H9 (cell line): ENCODE measurements at regions not wholly inside any gene's neighbourhood (a gene's known extent, or its start where the extent isn't known, plus 50 kb on each side); places are given as distances from the start of the nearest gene placed in this dataset.

Experiments
- DNase-seq: peaks from one replicate; pipeline ENCODE4 v3.0.0-alpha.2; 2017
- H2AFZ ChIP-seq: one replicate; pipeline ENCODE4 v1.6.1; 2013; ENCODE audit warnings: mild to moderate bottlenecking, low read length, control low read depth, moderate library complexity
- H2AK5ac ChIP-seq: 2 replicates; pipeline ENCODE4 v1.6.1; 2013; ENCODE audit warnings: low read length, control low read depth, mixed read lengths; ENCODE audit not compliant: insufficient read length
- H2BK120ac ChIP-seq: one replicate; pipeline ENCODE4 v1.6.1; 2013; ENCODE audit warnings: low read depth, mild to moderate bottlenecking, low read length, control low read depth, inconsistent platforms; ENCODE audit not compliant: poor library complexity, severe bottlenecking
- H2BK12ac ChIP-seq: 2 replicates; pipeline ENCODE4 v1.6.1; 2013; ENCODE audit warnings: low read length, control low read depth, mixed read lengths, low read depth; ENCODE audit not compliant: insufficient read length
- H2BK15ac ChIP-seq: 2 replicates; pipeline ENCODE4 v1.6.1; 2013; ENCODE audit warnings: low read depth, low read length, control low read depth
- H2BK20ac ChIP-seq: one replicate; pipeline ENCODE4 v1.6.1; 2013; ENCODE audit warnings: low read depth, mild to moderate bottlenecking, low read length, control low read depth, inconsistent platforms; ENCODE audit not compliant: poor library complexity, severe bottlenecking
- H2BK5ac ChIP-seq: 2 replicates; pipeline ENCODE4 v1.6.1; 2013; ENCODE audit warnings: low read length, control low read depth, mixed read lengths; ENCODE audit not compliant: insufficient read length
- H3K14ac ChIP-seq: 2 replicates; pipeline ENCODE4 v1.6.1; 2013; ENCODE audit warnings: low read length, control low read depth; ENCODE audit not compliant: insufficient read depth
- H3K18ac ChIP-seq: 2 replicates; pipeline ENCODE4 v1.6.1; 2013; ENCODE audit warnings: low read depth, mild to moderate bottlenecking, mixed read lengths, low read length, control low read depth; ENCODE audit not compliant: insufficient read length
- H3K23ac ChIP-seq: 2 replicates; pipeline ENCODE4 v1.6.1; 2013; ENCODE audit warnings: low read length, control low read depth, mixed read lengths, low read depth; ENCODE audit not compliant: insufficient read length
- H3K23me2 ChIP-seq: 2 replicates; pipeline ENCODE4 v1.6.1; 2013; ENCODE audit warnings: low read depth, mild to moderate bottlenecking, mixed read lengths, low read length, control low read depth; ENCODE audit not compliant: insufficient read length, poor library complexity, severe bottlenecking
- H3K27ac ChIP-seq: 2 replicates; pipeline ENCODE4 v1.5.1; 2013; ENCODE audit warnings: low read length, control low read depth, mixed read lengths, low read depth; ENCODE audit not compliant: insufficient read length
- H3K27me3 ChIP-seq: 2 replicates; pipeline ENCODE4 v1.6.1; 2013; ENCODE audit warnings: low read length, control low read depth, inconsistent platforms; ENCODE audit not compliant: insufficient read depth
- H3K4ac ChIP-seq: 2 replicates; pipeline ENCODE4 v1.6.1; 2013; ENCODE audit warnings: low read depth, mild to moderate bottlenecking, control low read depth, inconsistent platforms, low read length, moderate library complexity
- H3K4me1 ChIP-seq: 2 replicates; pipeline ENCODE4 v1.6.1; 2013; ENCODE audit warnings: low read length, control low read depth, inconsistent platforms; ENCODE audit not compliant: insufficient read depth
- H3K4me2 ChIP-seq: 2 replicates; pipeline ENCODE4 v1.6.1; 2013; ENCODE audit warnings: low read length, control low read depth, mixed read lengths; ENCODE audit not compliant: insufficient read length, insufficient read depth
- H3K56ac ChIP-seq: 2 replicates; pipeline ENCODE4 v1.6.1; 2013; ENCODE audit warnings: low read depth, mild to moderate bottlenecking, mixed read lengths, low read length, control low read depth; ENCODE audit not compliant: insufficient read length
- H3K79me1 ChIP-seq: 2 replicates; pipeline ENCODE4 v1.6.1; 2013; ENCODE audit warnings: low read depth, mild to moderate bottlenecking, moderate library complexity, low read length, control low read depth, inconsistent platforms; ENCODE audit not compliant: insufficient read depth, poor library complexity, severe bottlenecking
- H3K79me2 ChIP-seq: 2 replicates; pipeline ENCODE4 v1.6.1; 2013; ENCODE audit warnings: low read length, control low read depth, inconsistent platforms; ENCODE audit not compliant: insufficient read depth
- H3K9ac ChIP-seq: 2 replicates; pipeline ENCODE4 v1.6.1; 2013; ENCODE audit warnings: low read length, control low read depth, mixed read lengths; ENCODE audit not compliant: insufficient read length; ENCODE audit errors: extremely low read depth
- H3K9me3 ChIP-seq: one replicate; pipeline ENCODE4 v1.6.1; 2013; ENCODE audit warnings: low read depth, low read length, inconsistent platforms; ENCODE audit not compliant: control insufficient read depth
- H3T11ph ChIP-seq: one replicate; pipeline ENCODE4 v1.6.1; 2013; ENCODE audit warnings: mild to moderate bottlenecking, low read length, control low read depth, inconsistent platforms
- H4K20me1 ChIP-seq: one replicate; pipeline ENCODE4 v1.6.1; 2013; ENCODE audit not compliant: control insufficient read depth, insufficient read length, insufficient read depth
- H4K5ac ChIP-seq: 2 replicates; pipeline ENCODE4 v1.6.1; 2013; ENCODE audit warnings: low read depth, mild to moderate bottlenecking, mixed read lengths, low read length, control low read depth; ENCODE audit not compliant: insufficient read length
- H4K8ac ChIP-seq: replicated peaks from 2 replicates; pipeline ENCODE4 v1.6.1; 2013; ENCODE audit warnings: low read length, control low read depth, mixed read lengths, low read depth; ENCODE audit not compliant: insufficient read length
- H4K91ac ChIP-seq: 2 replicates; pipeline ENCODE4 v1.6.1; 2013; ENCODE audit warnings: low read depth, mild to moderate bottlenecking, moderate library complexity, mixed read lengths, low read length, control low read depth; ENCODE audit not compliant: insufficient read length
- H3K27ac Mint-ChIP-seq, 3 experiments: 2 replicates in 2 of 3; 3 replicates in 1 of 3; pipeline ENCODE4 v1.8.0; 2020 to 2021; ENCODE audit warnings: mixed read lengths in 3 of 3, mild to moderate bottlenecking in 1 of 3, moderate library complexity in 1 of 3
- H3K27me3 Mint-ChIP-seq: 2 replicates; pipeline ENCODE4 v1.8.0; 2021; ENCODE audit warnings: low read depth, mild to moderate bottlenecking, moderate library complexity, mixed read lengths
- H3K36me3 Mint-ChIP-seq, 3 experiments: 2 replicates in 2 of 3; 3 replicates in 1 of 3; pipeline ENCODE4 v1.8.0; 2020 to 2021; ENCODE audit warnings: low read depth in 3 of 3, mixed read lengths in 3 of 3; ENCODE audit not compliant: insufficient read depth in 1 of 3
- H3K4me1 Mint-ChIP-seq, 2 experiments: 2 replicates each; pipeline ENCODE4 v1.8.0; 2020; ENCODE audit warnings: mixed read lengths in 2 of 2
- H3K4me3 Mint-ChIP-seq, 2 experiments: 2 replicates in 1 of 2; 3 replicates in 1 of 2; pipeline ENCODE4 v1.8.0; 2020 to 2021; ENCODE audit warnings: mild to moderate bottlenecking in 2 of 2, mixed read lengths in 2 of 2, moderate library complexity in 1 of 2
- H3K9me3 Mint-ChIP-seq, 2 experiments: 2 replicates in 1 of 2; 3 replicates in 1 of 2; pipeline ENCODE4 v1.8.0; 2020; ENCODE audit warnings: mild to moderate bottlenecking in 2 of 2, mixed read lengths in 2 of 2, moderate library complexity in 1 of 2
- WGBS: extraction: QIAGEN DNeasy Blood & Tissue Kit; methylation state at CpG from one replicate; pipeline ENCODE4 v1.1.7; 2013; ENCODE audit warnings: missing lambda C conversion rate, low lambda C conversion rate, mixed read lengths; ENCODE audit not compliant: insufficient read length; ENCODE audit errors: extremely low coverage; 5-methylcytosine and 5-hydroxymethylcytosine counted together
- TF ChIP-seq, protein P1 (sequence below): fragments of 200-600 bp; sonication (generic); conservative IDR thresholded peaks from 3 replicates; pipeline ENCODE4 v1.8.0; 2021; ENCODE audit warnings: antibody characterized with exemption, mild to moderate bottlenecking

DNA sequence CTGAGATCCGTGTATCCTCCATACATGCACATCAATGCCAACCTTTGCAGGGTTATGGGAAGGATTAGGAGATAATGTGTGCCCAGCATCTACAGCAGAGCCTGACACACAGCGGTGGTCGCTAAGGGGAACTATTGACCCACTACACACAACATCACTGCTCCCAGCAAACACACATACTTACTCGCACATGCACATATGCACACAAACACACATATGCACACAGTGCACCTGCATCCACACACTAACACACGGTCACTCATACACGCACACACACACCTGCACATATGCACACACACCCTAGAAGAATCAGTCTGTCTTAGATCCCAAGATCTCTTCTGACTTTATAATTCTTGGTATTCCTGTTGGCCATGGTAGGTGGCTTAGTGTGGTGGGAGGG, 118.3 kb downstream of the GYPC start:
- H4K20me1 ChIP-seq: no peaks in the 10 kb centered on the region
- no peaks in the 10 kb centered on the region for H3K4me1 ChIP-seq
- H4K8ac ChIP-seq: no peak overlapping the region
- H2AK5ac ChIP-seq: no peak overlapping the region
- Mint-ChIP-seq H3K4me3 (no peak overlapping the region), H3K27ac (no peak overlapping the region), H3K9me3 (0 out of 5 replicates have a peak, but pooled peaks cover 0 to 3% of the 10 kb centered on the region in 2 experiments), H3K4me1 (peaks cover 14 to 15% of the 10 kb centered on the region in 2 experiments), H3K36me3 (no peaks in the 10 kb centered on the region), H3K27me3 (peaks cover 25% of the 10 kb centered on the region)
- no peak overlapping the region for H2BK15ac ChIP-seq
- H2BK120ac ChIP-seq: no peak overlapping the region
- no peak overlapping the region for H3T11ph ChIP-seq
- no peaks in the 10 kb centered on the region for H3K79me2 ChIP-seq
- H3K9me3 ChIP-seq: no peaks in the 10 kb centered on the region
- no peak overlapping the region for H2BK5ac ChIP-seq
- H3K56ac ChIP-seq: no peak overlapping the region
- peaks cover 8% of the 10 kb centered on the region for H3K23me2 ChIP-seq
- no peak overlapping the region for H2AFZ ChIP-seq
- H4K5ac ChIP-seq: no peak overlapping the region
- no peak for DNase-seq
- H2BK12ac ChIP-seq: no peak overlapping the region
- no peaks in the 10 kb centered on the region for H3K79me1 ChIP-seq
- H3K4ac ChIP-seq: no peak overlapping the region
- H3K4me2 ChIP-seq: no peak overlapping the region
- H3K27ac ChIP-seq: no peak overlapping the region
- no peak overlapping the region for H4K91ac ChIP-seq
- H2BK20ac ChIP-seq: no peak overlapping the region
- H3K18ac ChIP-seq: no peak overlapping the region
- WGBS: no CpG with 5 or more reads among the region's 6 CpGs
- no peak overlapping the region for H3K23ac ChIP-seq
- TF ChIP-seq, protein P1, sequence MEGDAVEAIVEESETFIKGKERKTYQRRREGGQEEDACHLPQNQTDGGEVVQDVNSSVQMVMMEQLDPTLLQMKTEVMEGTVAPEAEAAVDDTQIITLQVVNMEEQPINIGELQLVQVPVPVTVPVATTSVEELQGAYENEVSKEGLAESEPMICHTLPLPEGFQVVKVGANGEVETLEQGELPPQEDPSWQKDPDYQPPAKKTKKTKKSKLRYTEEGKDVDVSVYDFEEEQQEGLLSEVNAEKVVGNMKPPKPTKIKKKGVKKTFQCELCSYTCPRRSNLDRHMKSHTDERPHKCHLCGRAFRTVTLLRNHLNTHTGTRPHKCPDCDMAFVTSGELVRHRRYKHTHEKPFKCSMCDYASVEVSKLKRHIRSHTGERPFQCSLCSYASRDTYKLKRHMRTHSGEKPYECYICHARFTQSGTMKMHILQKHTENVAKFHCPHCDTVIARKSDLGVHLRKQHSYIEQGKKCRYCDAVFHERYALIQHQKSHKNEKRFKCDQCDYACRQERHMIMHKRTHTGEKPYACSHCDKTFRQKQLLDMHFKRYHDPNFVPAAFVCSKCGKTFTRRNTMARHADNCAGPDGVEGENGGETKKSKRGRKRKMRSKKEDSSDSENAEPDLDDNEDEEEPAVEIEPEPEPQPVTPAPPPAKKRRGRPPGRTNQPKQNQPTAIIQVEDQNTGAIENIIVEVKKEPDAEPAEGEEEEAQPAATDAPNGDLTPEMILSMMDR: no peak
- H3K14ac ChIP-seq: no peak overlapping the region
- no peaks in the 10 kb centered on the region; the same call in 1 of the 2 replicates for H3K27me3 ChIP-seq
- no peak overlapping the region for H3K9ac ChIP-seq
